Adrenal gland (tissue), 9 donors: ENCODE measurements at regions not wholly inside any gene's neighbourhood (a gene's known extent, or its start where the extent isn't known, plus 50 kb on each side); places are given as distances from the start of the nearest gene placed in this dataset.

Experiments
- DNase-seq, 7 donors: peaks; one replicate each; pipeline ENCODE4 v3.0.0-alpha.2; 2019 to 2020
- H3K27ac ChIP-seq, 5 donors: fragments of 200-600 bp; sonication (generic) in 4 of 5; 1 replicate in 3 of 5; 2 replicates in 2 of 5; pipeline versions ENCODE4 v1.5.1 to v1.8.0; 2016 to 2020; ENCODE audit warnings: mild to moderate bottlenecking in 1 of 5
- H3K27me3 ChIP-seq: fragments of 200-600 bp; 2 replicates; pipeline ENCODE4 v1.8.0; 2021
- H3K36me3 ChIP-seq, 2 donors: fragments of 200-600 bp; replicated peaks in 1 of 2; 1 replicate in 1 of 2; 2 replicates in 1 of 2; pipeline versions ENCODE4 v1.5.1 to v1.8.0; 2018 to 2022
- H3K4me1 ChIP-seq, 2 donors: fragments of 200-600 bp; replicated peaks in 1 of 2; 1 replicate in 1 of 2; 2 replicates in 1 of 2; pipeline versions ENCODE4 v1.5.1 to v1.8.0; 2018 to 2021
- H3K4me3 ChIP-seq, 4 donors: fragments of 200-600 bp; sonication (generic) in 3 of 4; one replicate each; pipeline ENCODE4 v1.5.1; 2016 to 2018
- H3K9me3 ChIP-seq, 3 donors: fragments of 200-600 bp; sonication (generic) in 1 of 3; replicated peaks in 1 of 3; 1 replicate in 2 of 3; 2 replicates in 1 of 3; pipeline versions ENCODE4 v1.5.1 to v1.8.0; 2016 to 2021
- POLR2A ChIP-seq, 2 donors: fragments of 450-650 bp; IDR thresholded peaks; one replicate each; pipeline ENCODE4 v1.6.1; 2017; ENCODE audit warnings: antibody characterized with exemption in 2 of 2, mild to moderate bottlenecking in 2 of 2, moderate library complexity in 1 of 2
- WGBS, 4 donors: extraction: QIAGEN DNeasy Blood & Tissue Kit in 2 of 4; methylation state at CpG; one replicate each; pipeline versions ENCODE4 v1.1.5 to v1.1.7; 2013 to 2017; 5-methylcytosine and 5-hydroxymethylcytosine counted together
- intact Hi-C, 2 donors: fragments of 100-400 bp; cut with DNase I; formaldehyde crosslinking; loops; one replicate each; pipeline versions ENCODE4 v1.14.1 to v1.15.0; 2022 to 2023
- TF ChIP-seq, protein P1 (sequence below), 6 experiments: fragments of 450-650 bp in 4 of 6; fragments of 200-600 bp in 2 of 6; sonication (generic) in 1 of 6; IDR thresholded peaks; 1 replicate in 5 of 6; 2 replicates in 1 of 6; pipeline versions ENCODE4 v1.5.1 to v1.8.0; 2016 to 2021; ENCODE audit warnings: antibody characterized with exemption in 6 of 6, mild to moderate bottlenecking in 2 of 6, moderate library complexity in 1 of 6
- donor health status: healthy with polysubstance abuse.
- donor health status: Bipolar disorder and iron deficiency.
- donor health status: DM: yes; HTN: yes; CAD: no.
- donor health status: DM: no; HTN: no; CAD: no.
- donor health status: DM: no; HTN: no; CAD: no.

DNA sequence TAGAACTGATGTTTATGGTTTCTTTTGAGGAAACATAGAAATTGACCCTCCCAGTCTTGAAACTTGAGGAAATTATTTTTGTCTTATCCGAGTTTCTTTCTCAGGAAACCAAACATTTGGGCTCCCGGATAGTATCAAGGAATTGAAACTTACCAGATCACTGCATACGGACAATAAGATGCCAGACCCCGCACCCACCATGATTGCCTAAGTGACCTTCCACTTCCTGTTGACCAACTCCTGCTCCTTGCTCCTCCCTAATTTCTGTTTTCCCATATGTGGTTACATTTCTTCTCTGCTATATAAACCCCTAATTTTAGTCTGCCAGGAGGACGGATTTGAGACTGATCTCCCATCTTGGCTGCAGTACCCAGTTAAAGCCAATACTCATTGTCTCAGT is 118.4 kb upstream of the TPRG1 start:
- no peak overlapping the region for H3K4me3 ChIP-seq
- 72 to 85% (median 79%) methylated on average over 5 of the region's 5 CpGs for whole genome bisulfite sequencing, 4 donors
- no peak for DNase-seq
- no peaks in the 10 kb centered on the region for H3K9me3 ChIP-seq
- H3K36me3 ChIP-seq, result no peaks in the 10 kb centered on the region
- peaks cover 0 to 5% of the 10 kb centered on the region in 2 donors for H3K4me1 ChIP-seq
- H3K27me3 ChIP-seq, result no peaks in the 10 kb centered on the region
- intact Hi-C loops, result no loop called here
- TF ChIP-seq POLR2A (IDR thresholded peaks at IDR 0.05), result no peak
- TF ChIP-seq, protein P1, sequence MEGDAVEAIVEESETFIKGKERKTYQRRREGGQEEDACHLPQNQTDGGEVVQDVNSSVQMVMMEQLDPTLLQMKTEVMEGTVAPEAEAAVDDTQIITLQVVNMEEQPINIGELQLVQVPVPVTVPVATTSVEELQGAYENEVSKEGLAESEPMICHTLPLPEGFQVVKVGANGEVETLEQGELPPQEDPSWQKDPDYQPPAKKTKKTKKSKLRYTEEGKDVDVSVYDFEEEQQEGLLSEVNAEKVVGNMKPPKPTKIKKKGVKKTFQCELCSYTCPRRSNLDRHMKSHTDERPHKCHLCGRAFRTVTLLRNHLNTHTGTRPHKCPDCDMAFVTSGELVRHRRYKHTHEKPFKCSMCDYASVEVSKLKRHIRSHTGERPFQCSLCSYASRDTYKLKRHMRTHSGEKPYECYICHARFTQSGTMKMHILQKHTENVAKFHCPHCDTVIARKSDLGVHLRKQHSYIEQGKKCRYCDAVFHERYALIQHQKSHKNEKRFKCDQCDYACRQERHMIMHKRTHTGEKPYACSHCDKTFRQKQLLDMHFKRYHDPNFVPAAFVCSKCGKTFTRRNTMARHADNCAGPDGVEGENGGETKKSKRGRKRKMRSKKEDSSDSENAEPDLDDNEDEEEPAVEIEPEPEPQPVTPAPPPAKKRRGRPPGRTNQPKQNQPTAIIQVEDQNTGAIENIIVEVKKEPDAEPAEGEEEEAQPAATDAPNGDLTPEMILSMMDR (IDR thresholded peaks at IDR 0.05), result no peak
- no peak overlapping the region for H3K27ac ChIP-seq

DNA sequence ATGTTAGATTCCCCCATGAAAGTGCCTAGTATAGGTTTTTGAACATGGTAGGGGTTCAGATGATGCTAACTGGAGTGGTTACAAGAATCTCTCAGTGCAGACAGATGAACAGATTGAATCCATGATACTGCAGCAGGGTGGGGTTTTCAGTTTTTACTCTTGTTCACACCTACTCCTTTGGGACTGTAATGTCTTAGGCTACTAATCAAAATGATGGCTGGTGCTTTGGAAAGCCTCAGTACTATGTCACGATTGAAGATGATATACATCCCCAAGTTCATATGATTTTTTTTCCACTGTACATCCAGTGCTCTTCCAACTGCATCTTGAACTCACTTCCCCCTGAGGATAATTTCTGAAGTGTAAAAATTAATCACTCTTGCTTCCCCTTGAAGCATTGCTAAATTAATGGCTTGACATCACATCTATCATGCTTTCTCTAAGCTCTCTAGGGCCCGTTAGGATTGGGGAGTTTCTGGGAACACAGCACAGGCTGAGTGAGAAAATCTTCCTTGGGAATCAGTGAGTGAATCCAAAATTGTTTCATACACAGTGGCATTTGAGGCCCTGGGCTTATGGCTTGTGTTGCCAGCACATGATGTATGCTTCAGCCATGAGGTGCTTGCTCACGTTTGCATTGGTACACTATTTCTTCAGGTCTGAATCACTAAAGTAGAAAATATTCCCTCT is 115.0 kb upstream of the TPRG1 start:
- DNase-seq, result no peak
- intact Hi-C loops, result no loop called here
- TF ChIP-seq, protein P1 (IDR thresholded peaks at IDR 0.05), result no peak
- TF ChIP-seq POLR2A (IDR thresholded peaks at IDR 0.05), result no peak
- WGBS, 4 donors, result 75 to 81% (median 77%) methylated on average over 3 of the region's 3 CpGs
- H3K27ac ChIP-seq, result no peak overlapping the region
- no peaks in the 10 kb centered on the region for H3K9me3 ChIP-seq
- no peak overlapping the region for H3K4me3 ChIP-seq
- H3K36me3 ChIP-seq, result no peaks in the 10 kb centered on the region
- H3K27me3 ChIP-seq, result no peaks in the 10 kb centered on the region
- no peaks in the 10 kb centered on the region for H3K4me1 ChIP-seq

DNA sequence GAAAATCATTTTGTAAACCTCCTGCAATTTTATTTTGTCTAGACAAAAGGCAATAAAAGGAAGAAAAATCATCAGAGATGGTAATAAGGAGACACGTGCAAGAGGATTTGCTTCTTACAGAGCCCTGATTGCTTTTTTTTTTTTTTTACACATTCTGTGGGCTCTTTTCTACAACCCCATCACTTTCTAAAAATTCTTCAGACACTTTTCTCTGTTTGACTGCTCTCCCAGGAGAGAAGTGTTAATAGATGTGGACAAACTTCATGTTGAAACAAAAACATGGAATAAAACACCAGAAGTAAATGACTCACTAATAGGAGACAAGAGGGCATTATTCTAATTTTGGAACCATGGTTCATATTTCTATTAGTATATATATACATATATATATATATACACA is 114.4 kb upstream of the TPRG1 start:
- intact Hi-C loops, result no loop called here
- WGBS, 4 donors, result 67 to 98% (median 94%) methylated on average over 1 of the region's 1 CpG
- Histone ChIP-seq H3K36me3 (no peaks in the 10 kb centered on the region), H3K4me1 (no peaks in the 10 kb centered on the region), H3K9me3 (no peaks in the 10 kb centered on the region), H3K27me3 (no peaks in the 10 kb centered on the region), H3K4me3 (no peak overlapping the region), H3K27ac (no peak overlapping the region)
- no peak for DNase-seq
- TF ChIP-seq POLR2A (IDR thresholded peaks at IDR 0.05), result no peak
- TF ChIP-seq, protein P1 (IDR thresholded peaks at IDR 0.05), result no peak

DNA sequence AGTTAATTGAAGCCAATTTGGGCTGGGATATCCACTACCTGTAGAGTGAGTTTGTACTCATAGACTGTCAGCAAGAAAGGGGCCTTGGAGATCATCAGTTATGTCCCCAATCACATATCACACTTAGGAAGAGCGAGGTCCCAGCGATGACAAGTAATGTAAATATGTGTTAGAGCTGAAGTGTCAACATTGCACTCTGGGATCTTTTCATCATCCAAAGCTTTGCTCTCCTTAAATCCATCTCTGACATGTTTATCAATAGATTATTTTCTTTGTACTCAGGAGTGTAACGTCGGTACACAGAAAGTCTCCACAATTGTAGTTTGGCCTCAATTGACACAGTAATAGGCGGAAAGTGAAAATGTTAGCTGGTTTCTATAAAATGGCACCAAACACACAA is 113.7 kb upstream of the TPRG1 start:
- no peak overlapping the region for H3K4me3 ChIP-seq
- 88 to 96% (median 92%) methylated on average over 5 of the region's 5 CpGs for WGBS, 4 donors
- no peaks in the 10 kb centered on the region for H3K36me3 ChIP-seq
- no peak for DNase-seq
- no peaks in the 10 kb centered on the region for H3K27me3 ChIP-seq
- no peaks in the 10 kb centered on the region for H3K4me1 ChIP-seq
- H3K9me3 ChIP-seq, result no peaks in the 10 kb centered on the region
- TF ChIP-seq, protein P1 (IDR thresholded peaks at IDR 0.05), result no peak
- TF ChIP-seq POLR2A (IDR thresholded peaks at IDR 0.05), result no peak
- no peak overlapping the region for H3K27ac ChIP-seq
- intact Hi-C loops, result no loop called here
